ENCODE measurements at regions not wholly inside any gene's neighbourhood (a gene's known extent, or its start where the extent isn't known, plus 50 kb on each side); places are given as distances from the start of the nearest gene placed in this dataset.
"Not testable (repeated sequence)": the region's sequence is repeated elsewhere in the genome, so short reads cannot be mapped to it uniquely, and the experiment has no call there.

DNA sequence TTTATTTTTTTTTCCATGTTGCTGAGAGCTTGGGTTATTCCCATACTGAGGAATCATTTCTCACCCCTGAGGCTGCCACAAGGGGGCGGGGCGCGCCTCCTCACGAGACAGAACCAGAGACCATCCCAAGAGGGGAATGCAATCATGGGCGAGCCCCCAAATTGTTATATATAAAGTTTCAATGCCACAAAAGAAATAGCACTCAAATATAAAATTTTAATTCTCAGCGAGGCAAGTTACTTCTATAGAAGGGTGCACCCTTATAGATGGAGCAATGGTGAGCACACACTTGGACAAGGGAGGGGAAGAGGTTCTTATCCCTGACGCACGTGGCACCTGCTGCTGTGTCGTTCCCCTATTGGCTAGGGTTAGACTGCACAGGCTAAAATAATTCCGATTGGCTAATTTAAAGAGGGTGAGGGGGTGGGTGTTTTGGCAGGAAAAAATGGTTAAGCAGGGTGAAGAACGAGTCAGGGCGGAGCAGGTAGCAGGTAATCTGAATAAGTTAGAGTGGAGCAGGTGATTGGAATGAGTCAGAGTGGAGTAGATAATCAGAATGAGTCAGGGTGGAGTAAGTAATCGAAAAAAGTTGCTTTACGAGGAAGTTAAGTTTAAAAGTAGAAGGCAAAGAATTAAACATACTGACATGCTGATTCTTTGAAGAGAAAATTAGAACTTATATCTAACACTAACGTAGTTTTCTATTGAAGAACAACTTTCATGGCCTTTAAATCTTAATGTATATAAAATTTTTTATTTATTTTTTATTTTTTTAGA lies 177.5 kb downstream of the MTCL1 start:
- no peak for DNase-seq (ENCODE audit: low read depth)

GRCh38 chr18:8883409-8883668 lies 178.0 kb downstream of the MTCL1 start:
- no peak for DNase-seq (ENCODE audit: low read depth)

- DNase-seq (ENCODE audit: low read depth) = not testable (repeated sequence)
These were observed 182.5 kb downstream of the MTCL1 start for GRCh38 chr18:8887877-8888276.

- no peak for DNase-seq (ENCODE audit: low read depth)
These were observed 184.1 kb downstream of the MTCL1 start for GRCh38 chr18:8889489-8889888.

- not testable (repeated sequence) for DNase-seq (ENCODE audit: low read depth)
These were observed 185.1 kb downstream of the MTCL1 start for GRCh38 chr18:8890503-8890902.

DNA sequence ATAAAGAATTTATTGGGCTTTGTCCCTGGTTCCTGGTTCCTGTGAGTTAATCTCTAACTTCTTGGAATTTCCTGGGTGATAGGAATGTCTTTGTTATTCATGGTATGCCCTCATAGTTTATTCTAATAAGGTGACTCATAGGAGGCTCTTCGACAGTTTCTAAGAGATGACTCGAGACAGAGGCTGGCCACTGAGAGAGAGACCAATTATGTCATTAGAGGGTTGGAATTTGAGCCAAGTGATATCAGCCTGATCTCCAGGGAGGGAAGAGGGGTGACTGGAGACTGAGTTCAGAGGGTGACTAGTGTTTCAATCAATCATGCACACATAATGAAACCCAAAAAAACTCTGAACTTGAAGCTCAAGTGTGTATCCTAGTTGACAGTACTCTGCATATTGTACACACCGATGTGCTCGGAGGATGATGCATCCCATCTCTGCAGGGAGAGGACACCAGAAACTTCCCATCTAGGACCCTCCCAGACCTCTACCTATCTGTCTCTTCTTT lies 185.7 kb downstream of the MTCL1 start:
- no peak for DNase-seq (ENCODE audit: low read depth)

DNA sequence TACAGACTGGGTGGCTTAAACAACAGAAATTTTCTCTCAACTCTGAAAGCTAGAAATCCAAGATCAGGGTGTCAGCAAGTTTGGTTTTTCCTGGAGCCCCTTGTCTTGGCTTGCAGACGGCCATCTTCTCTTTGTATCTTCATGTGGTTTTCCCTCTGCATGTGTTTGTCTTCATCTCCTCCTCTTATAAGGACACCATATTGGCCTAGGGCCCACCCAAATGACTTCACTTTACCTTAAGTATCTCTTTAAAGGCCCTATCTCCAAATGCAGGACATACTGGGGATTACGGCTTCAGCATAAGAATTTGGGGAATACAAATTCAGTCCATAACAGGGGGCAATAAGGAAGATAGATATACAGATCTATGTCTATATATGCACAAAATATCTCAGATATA lies 187.9 kb downstream of the MTCL1 start:
- no peak for DNase-seq (ENCODE audit: low read depth)

DNA sequence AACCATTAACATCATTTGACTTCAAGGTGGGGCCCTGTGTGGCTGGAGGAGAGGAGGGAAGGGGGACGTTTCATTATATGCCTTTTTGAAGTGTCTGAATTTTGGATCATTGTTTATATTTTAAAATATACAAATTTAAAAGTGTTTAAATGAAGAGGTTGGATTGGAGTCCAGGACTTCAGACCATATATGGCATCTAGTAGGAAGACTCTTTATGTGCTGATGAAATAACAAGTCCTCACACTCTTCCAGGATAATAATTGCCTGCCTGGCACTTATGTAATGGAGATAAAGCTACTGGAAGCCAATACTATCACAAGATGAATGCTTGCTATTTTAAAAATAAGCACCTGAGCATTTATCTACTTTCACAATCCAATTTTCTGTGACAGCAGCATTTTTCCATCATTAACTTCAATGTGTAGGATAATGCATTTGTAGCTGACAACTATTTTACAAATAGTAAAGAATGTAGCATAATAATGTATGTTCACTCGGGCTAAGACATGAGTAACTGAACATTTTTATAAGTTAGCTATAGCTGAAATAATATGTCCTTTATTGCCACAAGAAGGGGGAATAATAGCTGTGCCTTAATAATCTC lies 188.4 kb downstream of the MTCL1 start:
- DNase-seq (ENCODE audit: low read depth) = no peak

GRCh38 chr18:8894823-8895222 lies 189.5 kb downstream of the MTCL1 start:
- no peak for DNase-seq (ENCODE audit: low read depth)

DNA sequence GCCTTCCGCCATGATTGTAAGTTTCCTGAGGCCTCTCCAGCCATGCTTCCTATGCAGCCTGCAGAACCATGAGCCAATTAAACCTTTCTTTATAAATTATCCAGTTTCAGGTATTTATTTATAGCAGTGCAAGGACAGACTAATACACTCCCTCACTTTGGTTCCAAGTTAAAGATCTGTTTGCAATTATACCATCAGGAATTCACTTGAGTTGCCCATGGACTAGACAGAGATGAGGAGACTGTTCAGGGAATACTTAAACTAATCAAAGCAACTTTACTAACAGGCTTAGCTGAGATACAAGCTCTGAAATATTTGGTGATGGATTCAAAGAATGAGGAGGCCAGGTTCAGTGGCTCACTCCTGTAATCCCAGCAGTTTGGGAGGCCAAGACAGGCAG lies 190.0 kb downstream of the MTCL1 start:
- DNase-seq (ENCODE audit: low read depth) = no peak

DNA sequence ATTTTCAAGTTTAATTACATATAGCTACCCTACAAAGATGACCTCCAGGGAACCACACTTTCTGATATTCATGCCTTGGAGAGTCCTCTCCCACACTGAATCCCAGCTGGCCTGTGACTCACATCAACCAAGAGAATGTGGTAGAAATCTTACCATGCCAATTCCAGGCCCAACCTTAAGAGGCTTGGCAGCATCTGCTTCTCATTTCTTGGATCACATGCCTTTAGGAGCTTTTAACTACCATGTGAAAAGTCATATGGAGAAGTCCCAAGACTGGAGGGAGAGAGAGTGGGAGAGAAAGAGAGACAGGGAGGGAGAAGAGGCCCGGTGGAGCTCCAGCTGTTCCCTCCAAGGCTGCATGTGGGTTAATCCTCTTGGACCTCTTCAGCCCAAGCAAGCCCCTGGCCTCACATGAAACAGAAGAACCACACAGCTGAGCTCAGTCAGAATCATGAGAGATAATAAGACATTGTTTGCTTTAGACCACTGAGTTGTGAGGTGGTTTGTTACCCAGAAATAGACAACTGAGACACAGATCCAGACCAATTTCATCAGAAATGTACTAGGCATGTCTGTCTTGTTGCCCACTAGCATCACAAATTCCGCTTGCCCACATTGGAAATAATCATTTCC lies 190.7 kb downstream of the MTCL1 start:
- DNase-seq (ENCODE audit: low read depth) = no peak

DNA sequence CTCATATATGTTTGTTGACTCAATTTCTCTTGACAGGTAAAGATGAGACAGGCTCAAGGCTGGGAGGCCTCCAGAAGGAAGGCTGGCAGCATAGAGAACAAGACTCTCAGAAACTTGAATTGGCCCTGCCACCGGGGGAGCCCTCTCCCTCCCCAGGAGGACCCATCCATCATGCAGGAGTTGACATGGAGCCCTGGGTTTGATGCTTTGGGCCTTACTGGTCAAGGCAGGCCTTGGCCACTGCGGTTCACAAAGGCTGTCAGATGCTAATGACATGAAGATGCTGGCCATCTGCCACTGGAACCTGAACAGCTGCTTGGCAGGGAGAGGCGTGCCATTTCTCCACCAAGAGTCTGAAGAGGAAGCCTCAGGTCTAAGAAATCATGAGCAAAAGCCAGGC lies 193.6 kb downstream of the MTCL1 start:
- no peak for DNase-seq (ENCODE audit: low read depth)

DNA sequence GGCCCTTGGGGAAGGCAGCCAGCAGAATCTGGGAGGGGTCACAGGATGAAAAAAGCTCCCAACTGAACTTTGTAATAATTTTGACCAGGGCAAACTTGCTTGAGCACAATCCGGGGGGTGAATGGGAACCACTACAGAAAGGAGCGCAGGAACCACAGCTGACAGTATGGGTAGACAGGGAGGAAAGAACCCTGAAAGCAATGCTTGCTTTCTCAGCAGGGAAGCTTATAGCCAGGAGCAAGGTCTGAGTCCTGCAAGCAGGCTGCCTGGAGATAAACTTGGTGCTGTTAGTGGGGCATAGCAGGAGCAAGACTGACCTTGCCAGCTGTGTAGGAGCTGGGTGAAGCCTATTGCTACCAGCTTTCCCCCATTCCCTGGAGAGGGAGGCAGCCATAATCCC lies 195.2 kb downstream of the MTCL1 start:
- DNase-seq (ENCODE audit: low read depth) = no peak

- DNase-seq (ENCODE audit: low read depth) = no peak
These were observed 195.7 kb downstream of the MTCL1 start for GRCh38 chr18:8901019-8901418.

DNA sequence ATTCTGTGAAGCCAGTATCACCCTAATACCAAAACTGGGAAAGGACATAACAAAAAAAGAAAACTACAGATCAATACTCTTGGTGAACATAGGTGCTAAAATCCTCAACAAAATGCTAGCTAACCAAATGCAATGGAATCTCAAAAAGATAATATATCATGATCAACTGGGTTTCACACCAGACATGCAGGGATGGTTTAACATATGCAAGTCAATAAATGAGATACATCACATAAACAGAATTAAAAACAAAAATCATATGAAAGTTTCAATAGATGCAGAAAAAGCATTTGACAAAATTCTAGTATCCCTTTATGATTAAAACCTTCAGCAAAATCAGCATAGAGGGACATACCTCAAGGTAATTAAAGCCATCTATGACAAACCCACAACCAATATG lies 198.2 kb upstream of the NDUFV2 start:
- DNase-seq (ENCODE audit: low read depth) = no peak

DNA sequence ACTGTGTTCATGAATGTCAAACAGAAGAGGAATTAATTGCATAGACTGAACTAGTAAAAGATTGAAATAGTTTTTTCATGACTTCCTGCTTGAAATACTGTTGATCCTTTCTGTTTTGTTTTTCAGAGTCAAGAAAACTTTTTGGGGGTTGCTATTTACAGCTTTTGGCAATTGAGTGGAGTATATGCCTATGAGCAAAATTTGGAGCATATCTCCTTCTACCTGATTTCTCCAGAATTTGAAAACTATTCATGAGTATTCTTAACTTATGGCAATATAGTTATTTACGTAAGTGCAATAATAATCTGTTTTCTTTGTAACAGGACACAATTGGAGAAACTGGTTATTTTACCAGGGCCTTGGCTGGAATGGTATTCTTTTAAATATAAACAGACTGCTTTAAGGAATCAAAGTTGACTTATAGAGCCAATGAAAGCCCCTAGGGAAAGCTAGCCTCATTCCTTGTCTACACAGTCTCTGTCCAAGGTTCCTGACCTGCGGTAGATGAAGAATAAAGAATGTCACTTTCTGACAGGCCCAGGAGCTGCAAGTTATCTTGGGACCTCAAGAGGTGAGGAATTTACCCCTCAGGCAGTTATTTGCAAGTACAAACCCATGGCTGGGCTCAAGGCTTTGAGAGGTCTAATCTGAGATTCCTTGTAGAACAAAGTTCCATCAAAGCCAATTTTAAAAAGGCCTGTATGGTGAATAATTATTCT lies 193.5 kb upstream of the NDUFV2 start:
- DNase-seq (ENCODE audit: low read depth) = no peak

GRCh38 chr18:8910186-8910822 lies 192.2 kb upstream of the NDUFV2 start:
- no peak for DNase-seq (ENCODE audit: low read depth)

GRCh38 chr18:8910843-8911242 lies 191.7 kb upstream of the NDUFV2 start:
- DNase-seq (ENCODE audit: low read depth) = no peak

- DNase-seq (ENCODE audit: low read depth) = no peak
These were observed 190.8 kb upstream of the NDUFV2 start for GRCh38 chr18:8911408-8912340.

DNA sequence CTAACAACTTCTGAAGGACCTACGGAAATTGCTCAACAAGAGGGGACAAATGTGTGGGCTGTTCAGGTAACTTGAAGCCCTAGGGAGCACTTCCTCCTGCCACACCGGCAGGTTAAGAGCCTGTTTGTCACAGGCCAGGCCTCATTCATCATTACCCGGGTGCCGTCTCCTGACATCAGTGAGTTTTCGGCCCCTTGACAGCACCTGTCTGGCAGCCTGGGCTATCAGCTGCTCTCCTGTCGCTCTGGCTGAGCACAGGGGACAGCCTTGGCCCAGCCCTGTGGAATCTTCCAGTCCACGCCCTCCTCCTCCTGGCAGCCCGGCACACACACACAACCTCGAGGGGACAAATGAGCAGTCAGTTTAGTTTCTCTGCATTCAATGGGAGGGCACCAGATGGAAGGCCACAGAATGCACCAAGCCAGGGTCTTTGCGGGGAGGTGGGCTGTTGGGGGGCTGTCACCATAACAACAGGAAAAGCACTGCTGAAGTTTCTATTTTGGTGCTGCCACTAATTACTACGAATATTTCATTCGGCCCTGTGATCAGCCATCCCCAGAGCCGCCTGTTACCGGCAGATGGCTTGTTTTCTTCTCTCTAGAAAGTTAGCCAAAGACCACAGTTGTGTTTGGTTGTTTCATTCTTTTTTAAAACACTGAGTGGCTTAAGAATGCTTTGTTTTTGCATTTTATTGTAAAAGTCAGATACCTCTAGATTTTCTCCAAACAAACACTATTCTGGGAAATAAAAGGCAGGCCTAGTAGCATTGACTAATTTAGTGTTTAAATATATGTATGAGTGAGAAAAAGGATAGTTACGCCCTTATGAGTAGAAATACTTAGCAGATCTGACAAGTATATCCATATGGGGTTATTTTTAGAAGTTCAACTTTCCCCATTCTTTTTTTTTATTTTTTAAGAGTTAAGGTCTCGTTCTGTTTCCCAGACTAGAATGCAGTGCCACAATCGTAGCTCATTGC lies 189.9 kb upstream of the NDUFV2 start:
- DNase-seq (ENCODE audit: low read depth) = no peak
